HepG2 (cell line): ENCODE measurements at regions not wholly inside any gene's neighbourhood (a gene's known extent, or its start where the extent isn't known, plus 50 kb on each side); places are given as distances from the start of the nearest gene placed in this dataset.

Experiments used
- ATAC-seq: fragments of 200-7000 bp; cut with Tn5 transposase; 3 replicates; pipeline ENCODE4 v1.9.1; 2020; ENCODE audit warnings: mild to moderate bottlenecking, moderate library complexity
- BruUV-seq: library from RNA; stranded (reverse); fragments of 400-500 nt; replicated peaks from 2 replicates; lab custom pipeline; 2021; lab: Mats Ljungman, UMichigan
- CTCF ChIA-PET: fragments of 300-600 bp; formaldehyde crosslinking; extraction: SDS; loops from one replicate; lab custom pipeline; 2021; ENCODE audit warnings: low total read pairs, inconsistent platforms, low intra/inter-chr PET ratio; lab: Yijun Ruan, JAX
- POLR2A ChIA-PET: fragments of 350-600 bp; sonication (Branson Sonifier 250); formaldehyde crosslinking; loops from one replicate; lab custom pipeline; 2020; ENCODE audit warnings: antibody characterized with exemption, inconsistent platforms; lab: Yijun Ruan, JAX
- DNase-seq: peaks from one replicate; pipeline ENCODE4 v3.0.0-alpha.2; 2015; ENCODE audit warnings: low spot score
- FAIRE-seq: peaks from 3 replicates; lab custom pipeline; 2011; peaks lifted over from hg19 to GRCh38; lab: Jason Lieb, UNC
- H2AFZ ChIP-seq: one replicate; pipeline ENCODE4 v1.6.1; 2011; ENCODE audit warnings: low read length, inconsistent platforms
- H3K27ac ChIP-seq: fragments of 300-600 bp; 3 replicates; pipeline ENCODE4 v1.8.0; 2011; ENCODE audit warnings: mixed run types, mild to moderate bottlenecking, mixed read lengths, low read length, inconsistent platforms; ENCODE audit not compliant: insufficient read depth; ENCODE audit errors: extremely low read length
- H3K27me3 ChIP-seq, 2 experiments: fragments of 200-600 bp in 1 of 2; 2 replicates in 1 of 2; 3 replicates in 1 of 2; pipeline versions ENCODE4 v1.6.0 to v1.8.0; 2011; ENCODE audit warnings: low read length in 2 of 2, mild to moderate bottlenecking in 2 of 2, moderate library complexity in 2 of 2, inconsistent platforms in 1 of 2; ENCODE audit not compliant: insufficient read depth in 2 of 2, control insufficient read depth in 1 of 2
- H3K36me3 ChIP-seq, 2 experiments: fragments of 200-600 bp in 1 of 2; replicated peaks in 1 of 2; 2 replicates in 1 of 2; 3 replicates in 1 of 2; pipeline versions ENCODE4 v1.5.1 to v1.8.0; 2011; ENCODE audit warnings: low read length in 2 of 2, inconsistent platforms in 1 of 2; ENCODE audit not compliant: insufficient read depth in 2 of 2, control insufficient read depth in 1 of 2
- H3K4me1 ChIP-seq: 2 replicates; pipeline ENCODE4 v1.5.1; 2012; ENCODE audit warnings: low read length, inconsistent platforms; ENCODE audit not compliant: insufficient read depth
- H3K4me2 ChIP-seq: 2 replicates; pipeline ENCODE4 v1.6.0; 2011; ENCODE audit warnings: low read depth, low read length, inconsistent platforms
- H3K4me3 ChIP-seq, 3 experiments: fragments of 200-600 bp in 1 of 3; sonication (generic), shearing (Covaris generic) in 1 of 3; replicated peaks in 1 of 3; 2 replicates each; pipeline ENCODE4 v1.5.1; 2011 to 2016; ENCODE audit warnings: low read length in 3 of 3, inconsistent platforms in 2 of 3, low read depth in 2 of 3, mild to moderate bottlenecking in 2 of 3, control low read depth in 1 of 3, mixed read lengths in 1 of 3; ENCODE audit not compliant: insufficient read depth in 1 of 3
- H3K79me2 ChIP-seq: one replicate; pipeline ENCODE4 v1.6.1; 2011; ENCODE audit warnings: low read length, inconsistent platforms; ENCODE audit not compliant: insufficient read depth
- H3K9ac ChIP-seq: 2 replicates; pipeline ENCODE4 v1.6.0; 2011; ENCODE audit warnings: mild to moderate bottlenecking, low read depth, low read length, inconsistent platforms; ENCODE audit not compliant: insufficient read depth
- H3K9me3 ChIP-seq: 2 replicates; pipeline ENCODE4 v1.5.1; 2012; ENCODE audit warnings: mild to moderate bottlenecking, low read length
- H4K20me1 ChIP-seq: 2 replicates; pipeline ENCODE4 v1.6.0; 2011; ENCODE audit warnings: inconsistent platforms, mild to moderate bottlenecking, low read length, moderate library complexity; ENCODE audit not compliant: insufficient read depth
- ATM ChIP-seq: fragments of 450-650 bp; IDR thresholded peaks from 2 replicates; pipeline ENCODE4 v1.7.1; 2017; ENCODE audit warnings: mild to moderate bottlenecking, borderline replicate concordance
- ELF3 ChIP-seq: IDR thresholded peaks from 2 replicates; pipeline ENCODE4 v1.6.1; 2016; ENCODE audit warnings: missing genetic modification reagents, missing compliant biosample characterization
- GABPB1 ChIP-seq: IDR thresholded peaks from 2 replicates; pipeline ENCODE4 v1.6.1; 2016; ENCODE audit warnings: mild to moderate bottlenecking, missing genetic modification reagents, moderate library complexity, missing compliant biosample characterization
- HNRNPH1 ChIP-seq: fragments of 200-400 bp; formaldehyde crosslinking; optimal IDR thresholded peaks from 2 replicates; pipeline ENCODE3; 2017; ENCODE audit warnings: mild to moderate bottlenecking, low read depth, low read length
- MAF1 ChIP-seq: sonication (generic); formaldehyde crosslinking; IDR thresholded peaks from 2 replicates; pipeline ENCODE4 v1.5.0; 2020; ENCODE audit warnings: missing genetic modification reagents, borderline replicate concordance
- NCOA5 ChIP-seq: sonication (generic); formaldehyde crosslinking; IDR thresholded peaks from 2 replicates; pipeline ENCODE4 v1.4.0; 2020; ENCODE audit warnings: missing genetic modification reagents
- PPARG ChIP-seq: conservative IDR thresholded peaks from 2 replicates; pipeline ENCODE4 v1.6.1; 2016; ENCODE audit warnings: missing biosample characterization, missing genetic modification reagents
- RBAK ChIP-seq: sonication (generic); formaldehyde crosslinking; IDR thresholded peaks from 2 replicates; pipeline ENCODE4 v1.5.1; 2020; ENCODE audit warnings: mild to moderate bottlenecking, missing genetic modification reagents
- RBM22 ChIP-seq: fragments of 200-400 bp; formaldehyde crosslinking; optimal IDR thresholded peaks from 2 replicates; pipeline ENCODE3; 2017; ENCODE audit warnings: mild to moderate bottlenecking, low read length, moderate library complexity
- SKI ChIP-seq: fragments of 450-650 bp; IDR thresholded peaks from one replicate; pipeline ENCODE4 v1.6.1; 2018; ENCODE audit warnings: mild to moderate bottlenecking; ENCODE audit not compliant: partially characterized antibody
- TAF15 ChIP-seq: fragments of 200-400 bp; formaldehyde crosslinking; IDR thresholded peaks from one replicate; pipeline ENCODE4 v1.6.1; 2018; ENCODE audit warnings: mild to moderate bottlenecking, low read depth, low read length; ENCODE audit not compliant: poor library complexity, severe bottlenecking
- ZBTB3 ChIP-seq: sonication (generic); formaldehyde crosslinking; IDR thresholded peaks from 2 replicates; pipeline ENCODE4 v1.4.0; 2020; ENCODE audit warnings: low read depth, mild to moderate bottlenecking, moderate library complexity, missing genetic modification reagents, borderline replicate concordance
- ZIK1 ChIP-seq: sonication (generic); formaldehyde crosslinking; IDR thresholded peaks from 2 replicates; pipeline ENCODE4 v1.5.0; 2020; ENCODE audit warnings: mild to moderate bottlenecking, low read depth, missing genetic modification reagents, borderline replicate concordance
- ZNF598 ChIP-seq: sonication (generic); formaldehyde crosslinking; IDR thresholded peaks from 2 replicates; pipeline ENCODE4 v1.5.1; 2020; ENCODE audit warnings: mild to moderate bottlenecking, missing genetic modification reagents, borderline replicate concordance
- ZNF670 ChIP-seq: sonication (generic); formaldehyde crosslinking; IDR thresholded peaks from 2 replicates; pipeline ENCODE4 v1.8.0; 2022; ENCODE audit warnings: mild to moderate bottlenecking, missing genetic modification reagents, borderline replicate concordance
- ZNF672 ChIP-seq: sonication (generic); formaldehyde crosslinking; IDR thresholded peaks from 2 replicates; pipeline ENCODE4 v1.8.1; 2022; ENCODE audit warnings: missing genetic modification reagents
- WGBS: methylation state at CpG from one replicate; pipeline ENCODE4 v1.1.6; 2017; ENCODE audit warnings: low lambda C conversion rate; 5-methylcytosine and 5-hydroxymethylcytosine counted together
- in situ Hi-C: cut with HindIII; loops from 2 replicates; pipeline ENCODE4 v1.10.0; 2017; ENCODE audit warnings: low pct_unique_long_range_greater_than_20kb; ENCODE audit not compliant: extremely low pct_ligation_motif_present
- intact Hi-C: fragments of 100-400 bp; cut with micrococcal nuclease; formaldehyde crosslinking; loops from one replicate; pipeline ENCODE4 v1.10.0; 2022; ENCODE audit not compliant: unreplicated experiment
- TF ChIP-seq, protein P1 (sequence below): sonication (generic); formaldehyde crosslinking; IDR thresholded peaks from 2 replicates; pipeline ENCODE4 v1.4.0; 2020; ENCODE audit warnings: low read depth, mild to moderate bottlenecking, missing genetic modification reagents
- TF ChIP-seq, protein P2 (sequence below): sonication (generic); formaldehyde crosslinking; IDR thresholded peaks from 2 replicates; pipeline ENCODE4 v1.4.0; 2020; ENCODE audit warnings: missing genetic modification reagents, borderline replicate concordance
- TF ChIP-seq, protein P3 (sequence below): fragments of 450-650 bp; IDR thresholded peaks from 2 replicates; pipeline ENCODE4 v1.6.1; 2017; ENCODE audit warnings: mild to moderate bottlenecking

DNA sequence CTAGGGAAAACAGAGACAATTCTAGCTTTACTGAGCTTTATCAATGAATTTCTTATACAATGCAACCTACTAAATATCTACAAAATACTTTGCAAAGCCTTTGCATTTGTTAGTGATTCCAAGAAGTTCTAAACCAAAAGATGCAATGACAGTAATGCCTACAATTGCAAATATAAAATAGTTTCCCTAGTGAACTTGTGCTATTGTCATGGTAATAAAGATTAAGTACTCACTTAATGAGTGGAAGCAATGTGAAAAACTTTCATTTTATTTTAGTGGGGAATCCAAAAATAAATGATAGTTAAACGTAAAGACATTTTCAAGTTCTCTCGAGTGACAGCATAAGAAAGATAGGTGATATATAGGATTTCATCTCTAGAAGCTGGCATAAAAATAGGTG is 270.5 kb upstream of the CTNND2 start (continued):
- TF ChIP-seq NCOA5 (CRISPR knock-in tag) (no peak), ZBTB3 (CRISPR knock-in tag) (no peak), TAF15 (no peak), MAF1 (no peak), RBM22 (no peak)
- TF ChIP-seq, protein P1, sequence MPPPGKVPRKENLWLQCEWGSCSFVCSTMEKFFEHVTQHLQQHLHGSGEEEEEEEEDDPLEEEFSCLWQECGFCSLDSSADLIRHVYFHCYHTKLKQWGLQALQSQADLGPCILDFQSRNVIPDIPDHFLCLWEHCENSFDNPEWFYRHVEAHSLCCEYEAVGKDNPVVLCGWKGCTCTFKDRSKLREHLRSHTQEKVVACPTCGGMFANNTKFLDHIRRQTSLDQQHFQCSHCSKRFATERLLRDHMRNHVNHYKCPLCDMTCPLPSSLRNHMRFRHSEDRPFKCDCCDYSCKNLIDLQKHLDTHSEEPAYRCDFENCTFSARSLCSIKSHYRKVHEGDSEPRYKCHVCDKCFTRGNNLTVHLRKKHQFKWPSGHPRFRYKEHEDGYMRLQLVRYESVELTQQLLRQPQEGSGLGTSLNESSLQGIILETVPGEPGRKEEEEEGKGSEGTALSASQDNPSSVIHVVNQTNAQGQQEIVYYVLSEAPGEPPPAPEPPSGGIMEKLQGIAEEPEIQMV (CRISPR knock-in tag) = no peak
- TF ChIP-seq, all 625 proteins: peak for 0

DNA sequence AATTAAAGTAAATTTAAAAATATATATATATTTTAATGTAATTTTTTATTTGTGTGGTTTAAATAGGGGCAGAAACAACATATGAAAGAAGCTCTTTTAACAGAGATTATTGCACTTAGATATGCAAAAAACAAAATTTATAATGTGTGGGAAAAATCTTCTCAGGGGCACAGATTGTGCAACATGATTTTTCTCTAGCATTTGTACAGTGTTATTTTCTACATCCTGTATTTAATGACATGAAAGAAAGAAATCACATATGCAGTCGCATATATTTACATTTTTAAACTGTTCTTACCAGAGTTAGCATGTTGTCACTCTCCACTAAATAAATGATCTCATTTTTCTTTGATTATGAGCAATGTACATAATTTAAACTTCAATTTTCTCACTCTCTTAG is 265.3 kb upstream of the CTNND2 start:
- H3K9me3 ChIP-seq = peaks cover 81% of the 10 kb centered on the region
- H3K79me2 ChIP-seq = no peaks in the 10 kb centered on the region
- FAIRE-seq = no peak
- ATAC-seq = no peak
- no TSS peak for BruUV-seq
- no peak overlapping the region for H3K4me2 ChIP-seq
- ChIA-PET CTCF (no interaction called here), POLR2A (no interaction called here)
- no peaks in the 10 kb centered on the region for H3K36me3 ChIP-seq
- WGBS = 0% methylated on average over 1 of the region's 1 CpG
- H3K4me1 ChIP-seq = no peaks in the 10 kb centered on the region
- no peak overlapping the region for H2AFZ ChIP-seq
- H3K27me3 ChIP-seq = no peaks in the 10 kb centered on the region
- in situ Hi-C loops = no loop called here
- DNase-seq = no peak
- no peaks in the 10 kb centered on the region for H4K20me1 ChIP-seq
- no peak overlapping the region for H3K4me3 ChIP-seq
- intact Hi-C loops = no loop called here
- no peak overlapping the region for H3K9ac ChIP-seq
- H3K27ac ChIP-seq = no peak overlapping the region
- TF ChIP-seq GABPB1 (CRISPR knock-in tag) (no peak), ZNF598 (CRISPR knock-in tag) (no peak), PPARG (CRISPR knock-in tag) (no peak), ZNF672 (no peak), RBAK (CRISPR knock-in tag) (no peak), HNRNPH1 (no peak), ZIK1 (no peak), ZNF670 (CRISPR knock-in tag) (no peak), SKI (no peak), ATM (no peak), ELF3 (no peak)
- TF ChIP-seq, protein P2, sequence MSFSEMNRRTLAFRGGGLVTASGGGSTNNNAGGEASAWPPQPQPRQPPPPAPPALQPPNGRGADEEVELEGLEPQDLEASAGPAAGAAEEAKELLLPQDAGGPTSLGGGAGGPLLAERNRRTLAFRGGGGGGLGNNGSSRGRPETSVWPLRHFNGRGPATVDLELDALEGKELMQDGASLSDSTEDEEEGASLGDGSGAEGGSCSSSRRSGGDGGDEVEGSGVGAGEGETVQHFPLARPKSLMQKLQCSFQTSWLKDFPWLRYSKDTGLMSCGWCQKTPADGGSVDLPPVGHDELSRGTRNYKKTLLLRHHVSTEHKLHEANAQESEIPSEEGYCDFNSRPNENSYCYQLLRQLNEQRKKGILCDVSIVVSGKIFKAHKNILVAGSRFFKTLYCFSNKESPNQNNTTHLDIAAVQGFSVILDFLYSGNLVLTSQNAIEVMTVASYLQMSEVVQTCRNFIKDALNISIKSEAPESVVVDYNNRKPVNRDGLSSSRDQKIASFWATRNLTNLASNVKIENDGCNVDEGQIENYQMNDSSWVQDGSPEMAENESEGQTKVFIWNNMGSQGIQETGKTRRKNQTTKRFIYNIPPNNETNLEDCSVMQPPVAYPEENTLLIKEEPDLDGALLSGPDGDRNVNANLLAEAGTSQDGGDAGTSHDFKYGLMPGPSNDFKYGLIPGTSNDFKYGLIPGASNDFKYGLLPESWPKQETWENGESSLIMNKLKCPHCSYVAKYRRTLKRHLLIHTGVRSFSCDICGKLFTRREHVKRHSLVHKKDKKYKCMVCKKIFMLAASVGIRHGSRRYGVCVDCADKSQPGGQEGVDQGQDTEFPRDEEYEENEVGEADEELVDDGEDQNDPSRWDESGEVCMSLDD (CRISPR knock-in tag) = no peak
- TF ChIP-seq, protein P3, sequence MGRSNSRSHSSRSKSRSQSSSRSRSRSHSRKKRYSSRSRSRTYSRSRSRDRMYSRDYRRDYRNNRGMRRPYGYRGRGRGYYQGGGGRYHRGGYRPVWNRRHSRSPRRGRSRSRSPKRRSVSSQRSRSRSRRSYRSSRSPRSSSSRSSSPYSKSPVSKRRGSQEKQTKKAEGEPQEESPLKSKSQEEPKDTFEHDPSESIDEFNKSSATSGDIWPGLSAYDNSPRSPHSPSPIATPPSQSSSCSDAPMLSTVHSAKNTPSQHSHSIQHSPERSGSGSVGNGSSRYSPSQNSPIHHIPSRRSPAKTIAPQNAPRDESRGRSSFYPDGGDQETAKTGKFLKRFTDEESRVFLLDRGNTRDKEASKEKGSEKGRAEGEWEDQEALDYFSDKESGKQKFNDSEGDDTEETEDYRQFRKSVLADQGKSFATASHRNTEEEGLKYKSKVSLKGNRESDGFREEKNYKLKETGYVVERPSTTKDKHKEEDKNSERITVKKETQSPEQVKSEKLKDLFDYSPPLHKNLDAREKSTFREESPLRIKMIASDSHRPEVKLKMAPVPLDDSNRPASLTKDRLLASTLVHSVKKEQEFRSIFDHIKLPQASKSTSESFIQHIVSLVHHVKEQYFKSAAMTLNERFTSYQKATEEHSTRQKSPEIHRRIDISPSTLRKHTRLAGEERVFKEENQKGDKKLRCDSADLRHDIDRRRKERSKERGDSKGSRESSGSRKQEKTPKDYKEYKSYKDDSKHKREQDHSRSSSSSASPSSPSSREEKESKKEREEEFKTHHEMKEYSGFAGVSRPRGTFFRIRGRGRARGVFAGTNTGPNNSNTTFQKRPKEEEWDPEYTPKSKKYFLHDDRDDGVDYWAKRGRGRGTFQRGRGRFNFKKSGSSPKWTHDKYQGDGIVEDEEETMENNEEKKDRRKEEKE = no peak
